ENCODE measurements at regions not wholly inside any gene's neighbourhood (a gene's known extent, or its start where the extent isn't known, plus 50 kb on each side); places are given as distances from the start of the nearest gene placed in this dataset.
"Not testable (repeated sequence)": the region's sequence is repeated elsewhere in the genome, so short reads cannot be mapped to it uniquely, and the experiment has no call there.

- no peak for DNase-seq
Observed at GRCh38 chrX:125089761-125090445, 229.8 kb upstream of the TEX13C start.

- no peak for DNase-seq
Observed at GRCh38 chrX:125093852-125094251, 225.8 kb upstream of the TEX13C start.

GRCh38 chrX:125094901-125095300, 224.8 kb upstream of the TEX13C start:
- DNase-seq: no peak

GRCh38 chrX:125096469-125096868, 223.2 kb upstream of the TEX13C start:
- DNase-seq: no peak

GRCh38 chrX:125096870-125097269, 222.8 kb upstream of the TEX13C start:
- DNase-seq: no peak

- no peak for DNase-seq
Observed at GRCh38 chrX:125101971-125102755, 217.5 kb upstream of the TEX13C start.

GRCh38 chrX:125103693-125104092, 216.0 kb upstream of the TEX13C start:
- DNase-seq: no peak

GRCh38 chrX:125108921-125109320, 210.8 kb upstream of the TEX13C start:
- DNase-seq: no peak

GRCh38 chrX:125131164-125131563, 188.5 kb upstream of the TEX13C start:
- no peak for DNase-seq

GRCh38 chrX:125132274-125132673, 187.4 kb upstream of the TEX13C start:
- DNase-seq: no peak

GRCh38 chrX:125137521-125137920, 182.2 kb upstream of the TEX13C start:
- no peak for DNase-seq

GRCh38 chrX:125150231-125150630, 169.4 kb upstream of the TEX13C start:
- no peak for DNase-seq

- no peak for DNase-seq
Observed at GRCh38 chrX:125151146-125151545, 168.5 kb upstream of the TEX13C start.

GRCh38 chrX:125152011-125152410, 167.7 kb upstream of the TEX13C start:
- DNase-seq: no peak

GRCh38 chrX:125153621-125154020, 166.1 kb upstream of the TEX13C start:
- DNase-seq: no peak

- not testable (repeated sequence) for DNase-seq
Observed at GRCh38 chrX:125154288-125155257, 165.1 kb upstream of the TEX13C start.

- not testable (repeated sequence) for DNase-seq
Observed at GRCh38 chrX:125155296-125156033, 164.2 kb upstream of the TEX13C start.

- DNase-seq: no peak
Observed at GRCh38 chrX:125170459-125170858, 149.2 kb upstream of the TEX13C start.

- DNase-seq: no peak
Observed at GRCh38 chrX:125172531-125172930, 147.1 kb upstream of the TEX13C start.

- no peak for DNase-seq
Observed at GRCh38 chrX:125175991-125176584, 143.6 kb upstream of the TEX13C start.

GRCh38 chrX:125193921-125194320, 125.8 kb upstream of the TEX13C start:
- no peak for DNase-seq

GRCh38 chrX:125198546-125198945, 121.1 kb upstream of the TEX13C start:
- DNase-seq: no peak
